NT2/D1 (cell line): ENCODE measurements at regions not wholly inside any gene's neighbourhood (a gene's known extent, or its start where the extent isn't known, plus 50 kb on each side); places are given as distances from the start of the nearest gene placed in this dataset.

Experiments used
- YY1 ChIP-seq: IDR thresholded peaks from 2 replicates; pipeline ENCODE4 v1.6.1; 2011; ENCODE audit not compliant: insufficient read length, insufficient read depth
- ZNF274 ChIP-seq: IDR thresholded peaks from 2 replicates; pipeline ENCODE4 v1.6.1; 2011; ENCODE audit warnings: mild to moderate bottlenecking, low read depth, low read length

GRCh38 chr16:51393381-51394005, 242.4 kb upstream of the SALL1 start:
- no peak for TF ChIP-seq ZNF274
- TF ChIP-seq YY1: no peak
